ENCODE measurements at regions not wholly inside any gene's neighbourhood (a gene's known extent, or its start where the extent isn't known, plus 50 kb on each side); places are given as distances from the start of the nearest gene placed in this dataset.

GRCh38 chr2:7711167-7711566 is 794.0 kb downstream of the RNF144A start:
- Mint-ChIP-seq H3K9me3 (ENCODE audit: low read depth) (no peaks in the 10 kb centered on the region), H3K27ac (no peak overlapping the region), H3K4me1 (ENCODE audit: low read depth) (no peaks in the 10 kb centered on the region), H3K4me3 (no peak overlapping the region), H3K36me3 (no peaks in the 10 kb centered on the region), H3K27me3 (no peaks in the 10 kb centered on the region)

GRCh38 chr2:7719876-7720275 is 802.7 kb downstream of the RNF144A start:
- Mint-ChIP-seq H3K9me3 (ENCODE audit: low read depth) (no peaks in the 10 kb centered on the region), H3K27me3 (no peaks in the 10 kb centered on the region), H3K4me3 (no peak overlapping the region), H3K36me3 (no peaks in the 10 kb centered on the region), H3K27ac (no peak overlapping the region), H3K4me1 (ENCODE audit: low read depth) (peaks cover 11% of the 10 kb centered on the region)

GRCh38 chr2:7721413-7721995 is 804.3 kb downstream of the RNF144A start:
- H3K4me1 Mint-ChIP-seq (ENCODE audit: low read depth), result peaks cover 23% of the 10 kb centered on the region
- no peak overlapping the region for H3K4me3 Mint-ChIP-seq
- no peaks in the 10 kb centered on the region for H3K9me3 Mint-ChIP-seq (ENCODE audit: low read depth)
- H3K27ac Mint-ChIP-seq, result no peak overlapping the region
- no peaks in the 10 kb centered on the region for H3K36me3 Mint-ChIP-seq
- H3K27me3 Mint-ChIP-seq, result no peaks in the 10 kb centered on the region

GRCh38 chr2:7722212-7722910 is 805.1 kb downstream of the RNF144A start:
- Mint-ChIP-seq H3K4me3 (no peak overlapping the region), H3K27ac (no peak overlapping the region), H3K4me1 (ENCODE audit: low read depth) (peaks cover 29% of the 10 kb centered on the region)

GRCh38 chr2:7724336-7724735 is 807.1 kb downstream of the RNF144A start:
- no peaks in the 10 kb centered on the region for H3K36me3 Mint-ChIP-seq
- no peak overlapping the region for H3K27ac Mint-ChIP-seq
- peaks cover 34% of the 10 kb centered on the region for H3K4me1 Mint-ChIP-seq (ENCODE audit: low read depth)
- no peaks in the 10 kb centered on the region for H3K27me3 Mint-ChIP-seq
- no peaks in the 10 kb centered on the region for H3K9me3 Mint-ChIP-seq (ENCODE audit: low read depth)
- no peak overlapping the region for H3K4me3 Mint-ChIP-seq

More at GRCh38 chr2:7722212-7722910, 805.1 kb downstream of the RNF144A start:
- Mint-ChIP-seq H3K27me3 (no peaks in the 10 kb centered on the region), H3K9me3 (ENCODE audit: low read depth) (no peaks in the 10 kb centered on the region), H3K36me3 (no peaks in the 10 kb centered on the region)

- peak overlapping the region; percentile 73 for H3K4me3 Mint-ChIP-seq
- H3K27ac Mint-ChIP-seq, result peak overlapping the region; percentile 76
- H3K9me3 Mint-ChIP-seq (ENCODE audit: low read depth), result no peaks in the 10 kb centered on the region
- no peaks in the 10 kb centered on the region for H3K27me3 Mint-ChIP-seq
- peaks cover 35% of the 10 kb centered on the region for H3K4me1 Mint-ChIP-seq (ENCODE audit: low read depth)
- no peaks in the 10 kb centered on the region for H3K36me3 Mint-ChIP-seq
Observed at GRCh38 chr2:7725171-7725849, 808.1 kb downstream of the RNF144A start.

GRCh38 chr2:7725850-7726242 is 808.6 kb downstream of the RNF144A start:
- H3K4me3 Mint-ChIP-seq, result peak overlapping the region; percentile 73
- H3K36me3 Mint-ChIP-seq, result no peaks in the 10 kb centered on the region
- H3K27me3 Mint-ChIP-seq, result no peaks in the 10 kb centered on the region
- peaks cover 38% of the 10 kb centered on the region for H3K4me1 Mint-ChIP-seq (ENCODE audit: low read depth)
- no peaks in the 10 kb centered on the region for H3K9me3 Mint-ChIP-seq (ENCODE audit: low read depth)
- peak overlapping the region; percentile 76 for H3K27ac Mint-ChIP-seq

- peaks cover 43% of the 10 kb centered on the region for H3K4me1 Mint-ChIP-seq (ENCODE audit: low read depth)
- no peaks in the 10 kb centered on the region for H3K36me3 Mint-ChIP-seq
- peak overlapping the region; percentile 85 for H3K27ac Mint-ChIP-seq
- H3K4me3 Mint-ChIP-seq, result peak overlapping the region; percentile 69
- no peaks in the 10 kb centered on the region for H3K27me3 Mint-ChIP-seq
- H3K9me3 Mint-ChIP-seq (ENCODE audit: low read depth), result no peaks in the 10 kb centered on the region
Observed at GRCh38 chr2:7726989-7727388, 809.8 kb downstream of the RNF144A start.

- Mint-ChIP-seq H3K9me3 (ENCODE audit: low read depth) (no peaks in the 10 kb centered on the region), H3K27ac (peak overlapping the region; percentile 85), H3K4me3 (peak overlapping the region; percentile 86), H3K4me1 (ENCODE audit: low read depth) (peaks cover 46% of the 10 kb centered on the region), H3K36me3 (no peaks in the 10 kb centered on the region), H3K27me3 (no peaks in the 10 kb centered on the region)
Observed at GRCh38 chr2:7728388-7728787, 811.2 kb downstream of the RNF144A start.

- Mint-ChIP-seq H3K9me3 (ENCODE audit: low read depth) (no peaks in the 10 kb centered on the region), H3K27ac (peak overlapping the region; percentile 94), H3K4me3 (peak overlapping the region; percentile 86), H3K36me3 (no peaks in the 10 kb centered on the region), H3K4me1 (ENCODE audit: low read depth) (peaks cover 34% of the 10 kb centered on the region), H3K27me3 (no peaks in the 10 kb centered on the region)
Observed at GRCh38 chr2:7730449-7730848, 813.2 kb downstream of the RNF144A start.

- Mint-ChIP-seq H3K27ac (peak overlapping the region; percentile 94), H3K27me3 (no peaks in the 10 kb centered on the region), H3K4me1 (ENCODE audit: low read depth) (peaks cover 29% of the 10 kb centered on the region), H3K9me3 (ENCODE audit: low read depth) (no peaks in the 10 kb centered on the region), H3K36me3 (no peaks in the 10 kb centered on the region), H3K4me3 (peak overlapping the region; percentile 86)
Observed at GRCh38 chr2:7730990-7731389, 813.8 kb downstream of the RNF144A start.

GRCh38 chr2:7732497-7732896 is 815.3 kb downstream of the RNF144A start:
- H3K27me3 Mint-ChIP-seq, result no peaks in the 10 kb centered on the region
- no peaks in the 10 kb centered on the region for H3K36me3 Mint-ChIP-seq
- peak overlapping the region; percentile 62 for H3K27ac Mint-ChIP-seq
- peaks cover 25% of the 10 kb centered on the region for H3K4me1 Mint-ChIP-seq (ENCODE audit: low read depth)
- H3K4me3 Mint-ChIP-seq, result no peak overlapping the region
- no peaks in the 10 kb centered on the region for H3K9me3 Mint-ChIP-seq (ENCODE audit: low read depth)

GRCh38 chr2:7736646-7737305 is 819.6 kb downstream of the RNF144A start:
- Mint-ChIP-seq H3K4me1 (ENCODE audit: low read depth) (peaks cover 27% of the 10 kb centered on the region), H3K4me3 (no peak overlapping the region), H3K9me3 (ENCODE audit: low read depth) (no peaks in the 10 kb centered on the region), H3K27ac (no peak overlapping the region), H3K36me3 (no peaks in the 10 kb centered on the region), H3K27me3 (no peaks in the 10 kb centered on the region)

- Mint-ChIP-seq H3K27ac (no peak overlapping the region), H3K4me3 (no peak overlapping the region), H3K36me3 (no peaks in the 10 kb centered on the region), H3K4me1 (ENCODE audit: low read depth) (peaks cover 27% of the 10 kb centered on the region), H3K27me3 (no peaks in the 10 kb centered on the region), H3K9me3 (ENCODE audit: low read depth) (peaks cover 3% of the 10 kb centered on the region)
Observed at GRCh38 chr2:7738596-7738995, 821.4 kb downstream of the RNF144A start.

- Mint-ChIP-seq H3K27ac (peak overlapping the region; percentile 24), H3K9me3 (ENCODE audit: low read depth) (peaks cover 6% of the 10 kb centered on the region)
Observed at GRCh38 chr2:7740114-7740513, 822.9 kb downstream of the RNF144A start.

More at GRCh38 chr2:7740114-7740513, 822.9 kb downstream of the RNF144A start:
- H3K4me1 Mint-ChIP-seq (ENCODE audit: low read depth), result peaks cover 32% of the 10 kb centered on the region
- no peaks in the 10 kb centered on the region for H3K27me3 Mint-ChIP-seq
- no peak overlapping the region for H3K4me3 Mint-ChIP-seq
- H3K36me3 Mint-ChIP-seq, result no peaks in the 10 kb centered on the region
